Activated T-cell treated with anti-CD3 and anti-CD28 coated beads, Interleukin-2, amount 50 U/mL, for 72 hours (primary cell): ENCODE measurements at regions not wholly inside any gene's neighbourhood (a gene's known extent, or its start where the extent isn't known, plus 50 kb on each side); places are given as distances from the start of the nearest gene placed in this dataset.
A peak's percentile ranks its signal among the peaks of the same experiment; 100 is the strongest.
"Not testable (repeated sequence)": the region's sequence is repeated elsewhere in the genome, so short reads cannot be mapped to it uniquely, and the experiment has no call there.

Experiments
- ATAC-seq, 2 donors: fragments of 150-1000 bp; cut with Tn5 transposase; replicated peaks in 1 of 2; 2 replicates each; pipeline ENCODE4 v1.10.0; 2021; ENCODE audit warnings: moderate library complexity in 2 of 2, mild to moderate bottlenecking in 1 of 2
- DNase-seq, 2 donors: peaks; one replicate each; pipeline ENCODE4 v3.0.0; 2021 to 2022; ENCODE audit warnings: mixed read lengths in 1 of 2
- H3K27ac Mint-ChIP-seq: one replicate; pipeline ENCODE4 v1.8.0; 2022; ENCODE audit warnings: mild to moderate bottlenecking, moderate library complexity, mixed read lengths
- H3K27me3 Mint-ChIP-seq: one replicate; pipeline ENCODE4 v1.8.0; 2022; ENCODE audit warnings: low read depth, mixed read lengths
- H3K36me3 Mint-ChIP-seq, 2 donors: one replicate each; pipeline ENCODE4 v1.8.0; 2022; ENCODE audit warnings: mixed read lengths in 2 of 2, mild to moderate bottlenecking in 1 of 2; ENCODE audit not compliant: insufficient read depth in 2 of 2
- H3K4me1 Mint-ChIP-seq: one replicate; pipeline ENCODE4 v1.8.0; 2022; ENCODE audit warnings: low read depth, mixed read lengths
- H3K4me3 Mint-ChIP-seq, 2 donors: one replicate each; pipeline ENCODE4 v1.8.0; 2022; ENCODE audit warnings: mild to moderate bottlenecking in 2 of 2, mixed read lengths in 2 of 2, moderate library complexity in 2 of 2
- H3K9me3 Mint-ChIP-seq, 2 donors: one replicate each; pipeline ENCODE4 v1.8.0; 2022; ENCODE audit warnings: mixed read lengths in 2 of 2

GRCh38 chr16:31581065-31581464 is 53.4 kb downstream of the AHSP start:
- not testable (repeated sequence) for H3K27me3 Mint-ChIP-seq, ATAC-seq, H3K4me3 Mint-ChIP-seq, H3K4me1 Mint-ChIP-seq, H3K27ac Mint-ChIP-seq, DNase-seq
- Mint-ChIP-seq H3K36me3 (peaks cover 6 to 14% of the 10 kb centered on the region in 2 donors), H3K9me3 (peaks cover 16 to 26% of the 10 kb centered on the region in 2 donors)

DNA sequence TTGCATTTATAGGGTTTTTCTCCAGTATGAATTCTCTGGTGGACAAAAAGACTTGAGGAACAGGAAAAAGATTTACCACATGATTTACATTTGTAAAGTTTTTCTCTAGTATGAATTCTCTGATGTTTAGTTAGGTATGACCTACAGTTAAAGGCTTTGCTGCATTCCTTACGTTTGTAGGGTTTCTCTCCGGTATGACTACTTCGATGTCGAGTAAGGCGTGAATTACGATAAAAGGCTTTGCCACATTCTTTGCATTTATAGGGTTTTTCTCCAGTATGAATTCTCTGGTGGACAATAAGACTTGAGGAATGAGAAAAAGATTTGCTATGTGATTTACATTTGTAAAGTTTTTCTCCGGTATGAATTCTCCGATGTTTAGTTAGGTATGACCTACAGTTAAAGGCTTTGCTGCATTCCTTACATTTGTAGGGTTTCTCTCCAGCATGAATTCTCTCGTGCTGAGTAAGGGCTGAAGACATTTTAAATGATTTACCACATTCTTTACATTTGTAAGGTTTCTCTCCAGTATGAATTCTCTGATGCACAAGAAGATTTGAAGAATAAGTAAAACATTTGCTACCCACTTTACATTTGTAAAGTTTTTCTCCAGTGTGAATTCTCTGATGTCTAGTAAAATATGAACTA is 74.2 kb downstream of the AHSP start:
- not testable (repeated sequence) for H3K27ac Mint-ChIP-seq, H3K27me3 Mint-ChIP-seq, DNase-seq, H3K4me1 Mint-ChIP-seq, ATAC-seq, H3K4me3 Mint-ChIP-seq
- Mint-ChIP-seq H3K36me3 (peaks cover 20 to 26% of the 10 kb centered on the region in 2 donors), H3K9me3 (peaks cover 21% of the 10 kb centered on the region in 2 donors)

DNA sequence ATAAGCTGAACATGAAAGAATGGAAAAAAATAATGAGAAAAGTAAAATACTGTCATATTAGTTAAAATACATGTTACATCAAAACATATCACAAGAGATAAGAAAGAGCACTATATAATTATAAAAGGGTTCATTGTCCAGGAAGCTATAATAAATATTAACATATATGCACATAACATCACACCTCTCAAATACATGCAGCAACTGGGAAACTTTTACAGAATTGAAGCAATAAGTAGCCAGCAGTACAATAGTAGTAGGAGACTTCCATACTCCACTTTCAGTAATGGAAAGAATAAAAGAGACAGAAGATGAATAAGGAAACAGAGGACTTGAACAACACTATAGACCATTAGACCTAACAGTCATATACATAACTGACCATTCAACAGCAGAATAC is 90.4 kb downstream of the AHSP start:
- Mint-ChIP-seq H3K27me3 (no peaks in the 10 kb centered on the region), H3K36me3 (peaks cover 0 to 8% of the 10 kb centered on the region in 2 donors), H3K4me3 (no peak overlapping the region), H3K9me3 (peaks cover 6 to 22% of the 10 kb centered on the region in 2 donors), H3K4me1 (no peaks in the 10 kb centered on the region), H3K27ac (no peak overlapping the region)
- no peak for DNase-seq
- ATAC-seq, result no peak

DNA sequence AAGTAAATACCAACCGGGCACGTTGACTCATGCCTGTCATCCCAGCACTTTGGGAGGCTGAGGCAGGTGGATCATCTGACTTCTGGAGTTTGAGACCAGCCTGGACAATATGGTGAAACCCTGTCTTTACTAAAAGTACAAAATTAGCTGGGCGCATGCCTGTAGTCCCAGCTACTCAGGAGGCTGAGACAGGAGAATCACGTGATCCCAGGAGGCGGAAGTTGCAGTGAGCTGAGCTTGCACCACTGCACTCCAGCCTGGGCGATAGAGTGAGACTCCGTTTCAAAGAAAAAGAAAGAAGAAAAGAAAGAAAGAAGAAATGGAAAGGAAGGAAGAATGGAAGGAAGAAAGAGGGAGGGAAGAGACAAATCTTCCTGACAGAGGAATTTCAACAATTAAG is 108.7 kb downstream of the AHSP start:
- ATAC-seq (no peak), DNase-seq (no peak)
- H3K4me3 Mint-ChIP-seq, result no peak overlapping the region
- no peaks in the 10 kb centered on the region for H3K36me3 Mint-ChIP-seq
- H3K27ac Mint-ChIP-seq, result no peak overlapping the region
- no peaks in the 10 kb centered on the region for H3K4me1 Mint-ChIP-seq
- peaks cover 3 to 10% of the 10 kb centered on the region in 2 donors for H3K9me3 Mint-ChIP-seq
- H3K27me3 Mint-ChIP-seq, result peaks cover 23% of the 10 kb centered on the region

DNA sequence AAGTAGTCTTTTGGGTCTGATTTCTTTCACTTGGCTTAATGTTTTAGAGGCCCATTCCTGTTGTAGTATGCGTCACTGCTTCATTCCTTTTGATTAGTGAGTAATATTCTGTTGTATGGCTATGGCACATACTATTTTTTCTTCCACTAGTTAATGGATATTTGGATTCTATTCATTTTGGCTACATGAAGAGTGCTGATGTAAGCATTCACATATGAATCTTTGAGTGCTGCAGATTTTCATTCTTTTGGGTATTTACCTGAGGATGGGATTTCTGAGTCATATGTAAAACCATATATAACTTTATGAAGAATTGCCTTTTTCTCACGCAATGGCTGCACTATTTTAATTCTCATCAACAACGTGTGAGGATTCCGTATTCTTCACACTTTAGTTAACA is 113.6 kb downstream of the AHSP start:
- DNase-seq, result no peak
- Mint-ChIP-seq H3K4me1 (no peaks in the 10 kb centered on the region), H3K27me3 (peaks cover 31% of the 10 kb centered on the region), H3K27ac (no peak overlapping the region), H3K4me3 (no peak overlapping the region), H3K36me3 (no peaks in the 10 kb centered on the region), H3K9me3 (peaks cover 3 to 6% of the 10 kb centered on the region in 2 donors)
- no peak for ATAC-seq

DNA sequence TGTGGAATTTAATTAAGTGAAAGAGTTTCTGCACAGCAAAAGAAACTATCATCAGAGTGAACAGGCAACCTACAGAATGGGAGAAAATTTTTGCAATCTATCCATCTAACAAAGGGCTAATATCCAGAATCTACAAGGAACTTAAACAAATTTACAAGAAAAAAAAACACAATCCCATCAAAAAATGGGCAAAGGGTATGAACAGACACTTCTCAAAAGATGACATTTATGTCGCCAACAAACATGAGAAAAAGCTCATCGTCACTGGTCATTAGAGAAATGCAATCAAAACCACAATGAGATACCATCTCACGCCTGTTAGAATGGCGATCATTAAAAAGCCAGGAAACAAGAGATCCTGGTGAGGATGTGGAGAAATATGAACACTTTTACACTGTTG is 128.0 kb downstream of the AHSP start:
- not testable (repeated sequence) for H3K4me1 Mint-ChIP-seq, DNase-seq, H3K27ac Mint-ChIP-seq, H3K9me3 Mint-ChIP-seq, H3K36me3 Mint-ChIP-seq, ATAC-seq, H3K27me3 Mint-ChIP-seq, H3K4me3 Mint-ChIP-seq

GRCh38 chr16:31664683-31665482 is 137.2 kb downstream of the AHSP start:
- no peaks in the 10 kb centered on the region for H3K4me1 Mint-ChIP-seq
- H3K27ac Mint-ChIP-seq, result no peak overlapping the region
- DNase-seq (no peak), ATAC-seq (peak in 1 of 2 donors; percentile 89)
- H3K27me3 Mint-ChIP-seq, result peaks cover 10% of the 10 kb centered on the region
- peaks cover 13% of the 10 kb centered on the region in 2 donors for H3K9me3 Mint-ChIP-seq
- H3K36me3 Mint-ChIP-seq, result peaks cover 0 to 3% of the 10 kb centered on the region in 2 donors
- H3K4me3 Mint-ChIP-seq, result no peak overlapping the region

DNA sequence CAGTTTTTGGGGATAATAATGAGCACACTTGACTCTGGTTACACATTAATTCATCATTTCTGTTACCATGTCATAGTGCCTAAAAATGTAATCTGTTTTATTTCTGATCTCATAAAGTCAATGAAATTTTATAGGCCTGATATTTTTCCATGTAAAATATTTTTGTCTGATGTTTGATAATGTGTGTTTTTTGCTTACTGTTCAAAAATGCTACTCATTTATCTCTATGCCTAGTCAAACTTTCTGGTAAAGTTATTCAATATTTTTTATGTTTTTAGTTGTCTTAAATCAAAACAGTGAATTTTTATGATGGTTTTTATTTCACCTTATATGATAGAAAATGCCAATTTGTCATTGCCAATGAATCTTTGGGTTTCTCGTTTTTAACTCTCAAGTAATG is 147.0 kb downstream of the AHSP start:
- no peak for DNase-seq
- no peak for ATAC-seq
- H3K27ac Mint-ChIP-seq, result no peak overlapping the region
- peaks cover 14 to 17% of the 10 kb centered on the region in 2 donors for H3K9me3 Mint-ChIP-seq
- peaks cover 14% of the 10 kb centered on the region for H3K4me1 Mint-ChIP-seq
- no peak overlapping the region for H3K4me3 Mint-ChIP-seq
- peaks cover 5 to 13% of the 10 kb centered on the region in 2 donors for H3K36me3 Mint-ChIP-seq
- no peaks in the 10 kb centered on the region for H3K27me3 Mint-ChIP-seq

GRCh38 chr16:31676731-31677130 is 149.0 kb downstream of the AHSP start:
- Mint-ChIP-seq H3K36me3 (peaks cover 1 to 5% of the 10 kb centered on the region in 2 donors), H3K27me3 (no peaks in the 10 kb centered on the region), H3K4me3 (peak overlapping the region in 1 of 2 donors; percentile 38), H3K9me3 (peaks cover 5 to 10% of the 10 kb centered on the region in 2 donors), H3K4me1 (peaks cover 14% of the 10 kb centered on the region), H3K27ac (no peak overlapping the region)
- DNase-seq, result no peak
- peak in 1 of 2 donors; percentile 23 for ATAC-seq

DNA sequence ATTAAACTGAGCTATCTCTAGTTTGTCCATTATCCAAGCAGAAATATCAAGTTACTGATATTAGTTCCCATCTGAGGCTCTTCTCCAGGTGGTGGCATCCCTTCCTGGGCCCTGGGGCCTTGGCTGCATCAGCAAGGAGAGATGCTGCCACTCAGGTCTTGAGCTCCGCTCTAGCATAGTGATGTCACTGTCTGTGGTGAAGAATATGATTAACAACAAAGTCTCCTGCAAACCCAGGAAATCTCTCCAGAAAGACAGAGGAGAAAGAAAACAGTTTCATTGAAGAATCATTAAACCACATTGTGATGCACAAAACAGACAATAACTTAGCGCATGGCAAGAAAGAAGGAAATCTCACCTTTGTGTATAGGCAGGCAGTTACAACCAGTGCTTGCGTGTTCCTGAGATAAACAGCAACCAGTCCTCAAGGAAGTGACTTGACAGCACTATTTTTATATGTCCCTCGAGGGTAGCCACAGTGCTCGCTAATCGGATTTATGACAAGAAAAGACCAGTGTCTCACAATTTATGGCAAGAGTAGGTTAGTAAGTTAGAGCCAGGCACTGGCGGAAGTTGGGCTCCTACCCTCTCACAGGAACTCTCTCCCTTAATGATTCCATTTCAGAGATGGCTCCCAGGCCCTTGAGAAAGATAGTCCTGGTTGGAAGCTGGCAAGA is 151.1 kb downstream of the AHSP start:
- DNase-seq, result no peak
- ATAC-seq, result peak in 1 of 2 donors; percentile 39
- Mint-ChIP-seq H3K4me1 (peaks cover 14% of the 10 kb centered on the region), H3K9me3 (peaks cover 2 to 5% of the 10 kb centered on the region in 2 donors), H3K27ac (no peak overlapping the region), H3K4me3 (no peak overlapping the region), H3K27me3 (no peaks in the 10 kb centered on the region), H3K36me3 (peaks cover 1 to 3% of the 10 kb centered on the region in 2 donors)

- not testable (repeated sequence) for H3K4me1 Mint-ChIP-seq, H3K4me3 Mint-ChIP-seq, H3K36me3 Mint-ChIP-seq, ATAC-seq, H3K27me3 Mint-ChIP-seq, DNase-seq, H3K27ac Mint-ChIP-seq
- H3K9me3 Mint-ChIP-seq, result peaks cover 4 to 11% of the 10 kb centered on the region in 2 donors
Observed at GRCh38 chr16:31689331-31689730, 161.6 kb downstream of the AHSP start.

GRCh38 chr16:31692338-31692737 is 164.6 kb downstream of the AHSP start:
- H3K9me3 Mint-ChIP-seq, H3K27ac Mint-ChIP-seq, H3K27me3 Mint-ChIP-seq, ATAC-seq, H3K4me3 Mint-ChIP-seq, H3K4me1 Mint-ChIP-seq, H3K36me3 Mint-ChIP-seq, DNase-seq: not testable (repeated sequence)

DNA sequence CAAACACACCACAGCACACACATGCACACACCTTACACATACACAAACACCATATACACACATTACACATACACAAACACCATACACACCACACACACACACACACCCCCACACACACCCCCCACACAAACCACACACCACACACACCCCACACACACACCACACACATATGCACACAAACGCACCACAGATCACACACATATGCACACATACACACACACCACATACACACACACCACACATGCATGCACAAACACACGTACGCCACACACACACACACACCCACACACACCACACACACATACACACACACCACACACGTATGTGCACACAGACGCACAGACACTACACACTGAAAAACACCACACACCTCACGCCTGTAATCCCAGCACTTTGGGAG is 166.0 kb downstream of the AHSP start:
- no peaks in the 10 kb centered on the region for H3K4me1 Mint-ChIP-seq
- no peak for ATAC-seq
- H3K27me3 Mint-ChIP-seq, result no peaks in the 10 kb centered on the region
- H3K27ac Mint-ChIP-seq, result no peak overlapping the region
- peaks cover 0 to 5% of the 10 kb centered on the region in 2 donors for H3K9me3 Mint-ChIP-seq
- no peak for DNase-seq
- no peak overlapping the region for H3K4me3 Mint-ChIP-seq
- H3K36me3 Mint-ChIP-seq, result peaks cover 0 to 3% of the 10 kb centered on the region in 2 donors
